Ishikawa (cell line): ENCODE measurements at regions not wholly inside any gene's neighbourhood (a gene's known extent, or its start where the extent isn't known, plus 50 kb on each side); places are given as distances from the start of the nearest gene placed in this dataset.

Experiments used
- EGR1 ChIP-seq: IDR thresholded peaks from 2 replicates; pipeline ENCODE4 v1.6.1; 2012
- RAD21 ChIP-seq: IDR thresholded peaks from 2 replicates; pipeline ENCODE4 v1.6.1; 2012; ENCODE audit warnings: low read depth
- TCF12 ChIP-seq: IDR thresholded peaks from 2 replicates; pipeline ENCODE4 v1.6.1; 2012; ENCODE audit warnings: low read depth
- TEAD4 ChIP-seq: IDR thresholded peaks from 2 replicates; pipeline ENCODE4 v1.6.1; 2012
- TF ChIP-seq, protein P1 (sequence below): IDR thresholded peaks from 2 replicates; pipeline ENCODE4 v1.6.1; 2012

DNA sequence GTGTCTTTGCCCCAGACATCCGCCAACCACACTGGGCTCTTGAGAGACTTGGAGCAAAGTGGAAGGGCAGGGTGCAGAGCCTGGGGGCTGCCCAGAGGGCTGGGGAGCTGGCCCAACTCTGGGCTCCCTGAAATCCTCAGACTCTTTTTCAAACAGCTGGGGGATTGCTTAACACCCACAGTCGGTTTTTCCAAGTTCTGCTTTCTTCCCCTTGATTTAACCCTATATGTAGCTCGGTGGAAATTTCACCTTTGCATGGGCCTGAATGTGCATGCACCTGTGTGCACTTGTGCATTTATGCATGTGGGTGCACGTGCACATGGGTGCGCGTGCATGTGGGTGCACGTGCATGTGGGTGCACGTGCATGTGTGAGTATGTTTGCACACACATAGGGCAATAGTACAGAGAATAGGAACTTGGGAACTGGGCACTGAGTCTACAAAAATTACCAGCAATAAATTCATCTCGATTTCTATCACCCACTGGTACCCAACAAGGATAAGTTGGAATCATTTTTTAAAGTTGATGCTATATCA, 52.3 kb upstream of the RFLNA start:
- no peak for TF ChIP-seq TCF12

DNA sequence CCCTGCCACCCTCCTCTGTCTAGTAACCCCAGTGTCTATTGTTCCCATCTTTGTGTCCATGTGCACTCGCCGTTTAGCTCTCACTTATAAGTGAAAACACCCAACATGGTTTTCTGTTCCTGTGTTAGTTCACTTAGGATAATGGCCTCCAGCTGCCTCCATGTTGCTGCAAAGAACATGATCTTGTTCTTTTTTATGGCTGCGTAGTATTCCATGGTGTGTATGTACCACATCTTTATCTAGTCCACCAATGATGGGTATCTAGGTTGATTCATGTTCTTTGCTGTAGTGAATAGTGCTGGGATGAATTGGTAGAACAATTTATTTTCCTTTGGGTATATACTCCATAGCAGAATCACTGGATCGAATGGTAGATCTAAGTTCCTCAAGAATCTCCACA, 51.0 kb upstream of the RFLNA start:
- TF ChIP-seq, protein P1, sequence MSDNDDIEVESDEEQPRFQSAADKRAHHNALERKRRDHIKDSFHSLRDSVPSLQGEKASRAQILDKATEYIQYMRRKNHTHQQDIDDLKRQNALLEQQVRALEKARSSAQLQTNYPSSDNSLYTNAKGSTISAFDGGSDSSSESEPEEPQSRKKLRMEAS, result no peak
- no peak for TF ChIP-seq EGR1
- no peak for TF ChIP-seq RAD21
- TF ChIP-seq TEAD4, result no peak
